ENCODE measurements at regions not wholly inside any gene's neighbourhood (a gene's known extent, or its start where the extent isn't known, plus 50 kb on each side); places are given as distances from the start of the nearest gene placed in this dataset.
"Not testable (repeated sequence)": the region's sequence is repeated elsewhere in the genome, so short reads cannot be mapped to it uniquely, and the experiment has no call there.

DNA sequence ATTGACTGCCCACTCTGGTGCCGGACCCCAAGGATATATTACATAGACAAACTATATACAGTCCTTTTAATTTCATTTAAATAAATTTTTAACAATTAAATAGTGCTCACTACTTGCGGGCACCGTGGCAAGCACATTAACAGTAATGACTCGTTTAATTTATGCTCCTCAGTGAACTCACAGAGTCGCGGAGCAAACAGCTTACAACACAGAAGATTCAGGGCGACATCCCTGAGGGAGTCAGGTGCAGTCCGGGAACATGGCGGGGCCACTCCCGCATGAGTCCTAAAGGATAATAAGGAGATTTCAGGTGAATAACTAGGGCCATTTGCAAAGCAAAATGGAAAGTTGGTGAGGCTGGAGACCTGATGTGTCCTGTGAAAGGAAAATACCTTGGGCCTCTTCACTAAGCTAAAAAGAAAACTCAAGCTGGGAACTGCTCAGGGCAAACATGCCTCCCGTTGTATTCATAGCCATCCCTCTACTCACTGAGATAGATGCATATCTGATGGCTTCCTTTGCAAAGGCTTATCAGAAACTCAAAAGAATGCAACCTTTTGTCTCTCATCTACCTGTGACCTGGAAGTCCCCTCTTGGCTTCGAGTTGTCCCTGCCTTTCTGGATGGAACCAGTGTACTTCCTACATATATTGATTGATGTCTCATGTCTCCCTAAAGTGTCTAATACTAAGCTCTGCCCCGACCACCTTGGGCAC, 125.6 kb downstream of the KLF6 start:
- Histone ChIP-seq H3K9me3 (replicated peaks) (no peaks in the 10 kb centered on the region), H3K36me3 (no peaks in the 10 kb centered on the region), H3K27ac (no peak overlapping the region), H3K27me3 (no peaks in the 10 kb centered on the region), H3K4me3 (no peak overlapping the region), H3K4me1 (no peaks in the 10 kb centered on the region)
- DNase-seq, result no peak

DNA sequence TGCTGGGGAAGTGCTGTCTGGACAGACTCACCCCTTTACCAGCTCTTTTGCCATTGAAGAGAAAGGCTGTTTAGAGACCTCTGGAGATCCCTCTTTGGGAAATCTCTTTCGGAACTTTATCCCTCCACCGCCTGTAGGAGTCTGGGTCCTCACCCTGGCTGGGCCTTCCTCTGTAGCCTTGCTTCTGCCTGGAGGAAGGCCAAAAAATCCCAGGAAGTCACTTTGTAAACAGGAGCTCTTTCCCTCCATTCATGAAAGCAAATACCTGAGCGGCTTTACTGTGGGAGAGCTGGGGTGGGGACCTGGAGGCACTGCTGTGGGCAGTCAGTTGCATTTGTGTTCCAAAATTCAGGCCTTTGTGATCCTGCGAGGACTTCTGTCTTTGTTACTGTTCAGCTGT, 126.2 kb downstream of the KLF6 start:
- no peaks in the 10 kb centered on the region for H3K27me3 ChIP-seq
- H3K9me3 ChIP-seq (replicated peaks), result no peaks in the 10 kb centered on the region
- no peaks in the 10 kb centered on the region for H3K4me1 ChIP-seq
- H3K27ac ChIP-seq, result no peak overlapping the region
- H3K4me3 ChIP-seq, result no peak overlapping the region
- no peak for DNase-seq
- H3K36me3 ChIP-seq, result no peaks in the 10 kb centered on the region

DNA sequence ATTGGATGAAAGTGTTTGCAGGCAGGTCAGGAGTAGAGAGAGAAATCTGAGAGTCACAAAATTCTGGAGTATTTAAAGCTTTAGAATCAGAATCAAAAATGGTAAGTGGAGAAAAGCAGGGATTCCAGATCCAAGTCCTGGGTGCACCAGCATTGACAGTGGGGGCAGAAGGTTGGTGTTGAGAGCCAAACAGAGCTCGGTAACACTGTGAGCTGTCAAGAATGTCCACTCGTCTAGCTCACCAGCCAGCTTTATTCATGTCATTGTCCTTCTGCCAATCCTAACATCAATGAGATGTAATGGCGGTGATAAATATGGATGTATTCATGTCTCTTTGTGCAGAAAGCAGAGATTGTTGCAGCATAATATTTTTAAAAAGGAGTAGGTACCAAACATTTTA, 128.8 kb downstream of the KLF6 start:
- H3K4me1 ChIP-seq, result no peaks in the 10 kb centered on the region
- DNase-seq, result no peak
- H3K27ac ChIP-seq, result no peak overlapping the region
- no peaks in the 10 kb centered on the region for H3K36me3 ChIP-seq
- no peaks in the 10 kb centered on the region for H3K27me3 ChIP-seq
- H3K9me3 ChIP-seq (replicated peaks), result no peaks in the 10 kb centered on the region
- H3K4me3 ChIP-seq, result no peak overlapping the region

DNA sequence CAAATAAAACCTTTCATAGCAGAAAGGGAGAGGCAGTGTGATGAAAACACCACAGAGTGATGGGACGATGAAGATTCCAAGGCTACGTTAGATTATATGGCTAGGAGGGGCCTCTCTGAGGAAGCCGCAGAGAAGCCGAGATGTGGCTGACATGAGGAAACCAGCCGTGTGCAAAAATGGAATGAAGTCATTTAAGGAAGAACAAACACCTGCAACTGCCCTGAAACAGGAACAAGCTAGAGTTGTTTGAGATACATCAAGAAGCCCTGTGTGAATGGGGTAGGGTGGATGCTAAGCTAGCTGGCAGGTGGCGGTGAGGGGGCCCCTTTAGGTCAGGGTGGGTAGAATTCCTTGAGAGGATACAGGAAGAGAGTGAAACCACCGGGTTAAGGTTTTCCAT, 129.5 kb downstream of the KLF6 start:
- Histone ChIP-seq H3K27ac (no peak overlapping the region), H3K27me3 (no peaks in the 10 kb centered on the region), H3K4me3 (no peak overlapping the region), H3K4me1 (no peaks in the 10 kb centered on the region), H3K36me3 (no peaks in the 10 kb centered on the region), H3K9me3 (replicated peaks) (no peaks in the 10 kb centered on the region)
- no peak for DNase-seq

DNA sequence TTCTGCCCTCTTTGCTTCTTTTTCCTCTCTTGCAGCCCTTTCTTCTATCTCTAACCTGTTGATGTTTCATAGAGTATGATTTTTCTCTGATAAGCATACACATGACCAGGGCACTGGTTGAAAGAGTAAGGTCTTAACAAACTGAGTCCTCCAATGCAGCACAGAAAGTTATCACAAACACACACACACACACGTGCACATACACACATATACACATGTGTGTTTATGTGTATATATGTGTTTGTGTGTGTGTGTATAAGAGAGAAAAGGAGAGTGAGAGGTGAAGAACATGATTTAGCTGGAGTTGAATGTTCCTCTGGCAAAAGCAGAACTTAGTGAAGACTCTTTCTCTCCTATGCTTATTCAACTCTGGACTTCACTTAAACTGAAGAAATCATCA, 130.0 kb downstream of the KLF6 start:
- no peaks in the 10 kb centered on the region for H3K27me3 ChIP-seq
- H3K27ac ChIP-seq, result no peak overlapping the region
- H3K4me1 ChIP-seq, result no peaks in the 10 kb centered on the region
- no peaks in the 10 kb centered on the region for H3K9me3 ChIP-seq (replicated peaks)
- no peak overlapping the region for H3K4me3 ChIP-seq
- no peaks in the 10 kb centered on the region for H3K36me3 ChIP-seq
- no peak for DNase-seq

DNA sequence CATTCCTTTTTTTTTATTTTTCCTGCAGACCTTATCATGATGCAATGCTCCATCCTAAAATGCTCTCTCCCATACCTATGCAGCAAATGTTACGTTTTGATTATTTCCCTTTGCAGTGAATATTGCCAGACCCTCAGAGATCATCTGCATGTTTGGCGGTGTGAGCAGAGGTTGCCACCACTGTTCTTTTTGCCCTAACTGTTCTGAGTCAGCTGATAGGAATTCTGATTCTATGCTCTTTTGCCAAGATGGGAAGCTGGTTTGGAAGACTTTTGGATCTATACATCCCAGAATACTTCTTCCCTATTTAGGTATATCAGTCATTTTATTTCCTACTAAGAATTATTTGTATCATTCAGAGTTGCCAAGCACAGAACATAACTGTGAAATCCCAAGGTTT, 130.5 kb downstream of the KLF6 start:
- no peak overlapping the region for H3K27ac ChIP-seq
- H3K9me3 ChIP-seq (replicated peaks), result no peaks in the 10 kb centered on the region
- H3K4me1 ChIP-seq, result no peaks in the 10 kb centered on the region
- no peak for DNase-seq
- H3K27me3 ChIP-seq, result no peaks in the 10 kb centered on the region
- H3K4me3 ChIP-seq, result no peak overlapping the region
- H3K36me3 ChIP-seq, result no peaks in the 10 kb centered on the region

DNA sequence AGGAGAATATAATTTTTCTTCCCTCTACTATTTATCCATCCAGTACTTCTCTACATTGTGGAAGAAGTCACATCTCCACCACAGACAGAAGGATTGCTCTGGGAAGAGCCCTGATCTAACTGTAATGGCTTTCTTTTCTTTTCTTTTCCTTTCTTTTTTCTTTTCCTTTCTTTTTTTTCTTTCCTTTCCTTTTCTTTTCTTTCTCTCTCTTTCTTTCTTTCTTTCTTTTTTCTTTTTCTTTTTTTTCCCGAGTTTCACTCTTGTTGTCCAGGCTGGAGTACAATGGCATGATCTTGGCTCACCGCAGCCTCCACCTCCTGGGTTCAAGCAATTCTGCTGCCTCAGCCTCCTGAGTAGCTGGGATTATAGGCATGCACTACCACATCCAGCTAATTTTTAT, 131.7 kb downstream of the KLF6 start:
- H3K4me1 ChIP-seq; H3K36me3 ChIP-seq; H3K4me3 ChIP-seq; H3K27ac ChIP-seq; DNase-seq; H3K9me3 ChIP-seq (replicated peaks); H3K27me3 ChIP-seq: not testable (repeated sequence)

DNA sequence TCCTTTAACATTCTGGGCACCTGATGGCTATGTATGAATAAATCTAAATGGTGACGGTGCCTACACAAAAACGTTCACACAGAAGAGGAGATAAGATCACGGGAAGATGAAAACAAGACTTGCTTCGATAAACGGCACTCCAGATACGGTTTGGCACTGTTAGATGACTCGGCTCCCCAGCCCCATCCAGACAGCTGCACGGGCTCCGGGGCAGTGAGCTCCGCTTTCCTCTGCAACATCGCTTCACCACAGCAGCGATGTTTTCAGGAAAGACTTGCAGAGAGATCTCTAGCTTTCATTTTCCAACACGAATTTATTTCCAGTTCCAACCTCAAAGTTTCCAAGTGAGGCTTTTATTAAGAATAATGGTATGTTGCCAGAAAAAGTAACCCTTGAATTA, 132.1 kb downstream of the KLF6 start:
- no peaks in the 10 kb centered on the region for H3K9me3 ChIP-seq (replicated peaks)
- H3K27me3 ChIP-seq, result no peaks in the 10 kb centered on the region
- H3K27ac ChIP-seq, result no peak overlapping the region
- DNase-seq, result peak in 1 of 2 experiments; percentile 3
- H3K4me1 ChIP-seq, result no peaks in the 10 kb centered on the region
- H3K36me3 ChIP-seq, result no peaks in the 10 kb centered on the region
- no peak overlapping the region for H3K4me3 ChIP-seq

DNA sequence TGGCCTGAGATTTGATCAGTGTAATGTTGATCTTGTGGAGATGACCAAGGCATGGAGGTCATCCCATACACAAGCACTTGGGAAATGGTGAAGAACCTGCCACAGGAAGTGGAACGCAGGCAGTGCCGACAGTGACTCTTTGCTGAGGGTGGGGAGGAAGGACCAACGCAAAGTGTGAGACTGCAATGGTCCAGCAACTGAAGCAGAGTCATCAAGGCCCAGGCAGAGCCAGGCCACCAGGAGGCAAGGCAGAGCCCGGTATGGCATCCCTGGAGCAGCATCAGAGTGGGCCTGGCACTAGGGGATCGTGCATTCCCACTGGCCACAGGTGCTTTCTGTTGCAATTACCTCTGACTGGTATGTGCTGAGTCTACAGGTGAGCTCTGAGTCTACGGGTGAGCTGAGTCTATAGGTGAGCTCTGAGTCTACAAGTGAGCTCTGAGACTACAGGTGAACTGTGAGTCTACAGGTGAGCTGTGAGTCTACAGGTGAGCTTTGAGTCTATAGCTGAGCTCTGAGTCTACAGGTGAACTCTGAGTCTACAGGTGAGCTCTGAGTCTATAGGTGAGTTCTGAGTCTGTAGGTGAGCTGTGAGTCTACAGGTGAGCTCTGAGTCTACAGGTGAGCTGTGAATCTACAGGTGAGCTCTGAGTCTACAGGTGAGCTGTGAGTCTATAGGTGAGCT, 132.9 kb downstream of the KLF6 start:
- no peak for DNase-seq
- Histone ChIP-seq H3K27me3 (no peaks in the 10 kb centered on the region), H3K4me3 (no peak overlapping the region), H3K9me3 (replicated peaks) (no peaks in the 10 kb centered on the region), H3K4me1 (no peaks in the 10 kb centered on the region), H3K27ac (no peak overlapping the region), H3K36me3 (no peaks in the 10 kb centered on the region)

DNA sequence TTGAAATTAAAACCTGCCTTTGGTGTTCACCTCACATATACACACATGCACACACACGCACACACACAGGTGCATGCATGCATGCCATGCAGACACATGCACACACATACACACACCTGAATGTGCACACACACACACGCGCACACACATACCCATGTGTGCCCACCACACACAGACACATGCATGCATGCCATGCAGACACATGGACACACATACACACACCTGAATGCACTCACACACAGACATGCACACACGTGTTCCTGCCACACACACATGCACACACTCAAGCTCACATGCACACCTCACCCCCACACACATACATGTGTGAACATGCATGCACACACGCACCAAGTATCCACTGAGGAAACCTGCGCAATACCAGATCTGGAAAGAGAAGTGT, 136.4 kb downstream of the KLF6 start:
- Histone ChIP-seq H3K4me1 (no peaks in the 10 kb centered on the region), H3K27me3 (no peaks in the 10 kb centered on the region), H3K9me3 (replicated peaks) (no peaks in the 10 kb centered on the region)

DNA sequence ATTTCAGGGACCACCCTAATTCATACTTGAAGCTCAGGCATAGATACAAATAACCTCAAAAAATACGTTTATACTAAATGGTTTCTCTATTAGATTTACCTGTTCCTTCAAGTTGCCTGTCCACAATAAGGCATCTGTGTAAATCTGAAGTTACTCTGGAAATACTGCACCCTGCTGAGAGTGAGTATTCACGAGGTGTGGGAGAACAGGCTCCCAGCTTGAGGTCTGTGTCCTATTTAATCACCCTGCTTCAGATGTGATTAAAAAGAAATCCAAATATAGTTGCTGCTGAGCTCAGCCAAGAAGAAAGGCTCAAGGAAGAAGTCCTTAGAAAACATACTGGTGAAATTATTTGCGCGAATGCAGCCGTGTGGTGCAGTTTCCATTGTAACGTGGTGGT, 136.8 kb downstream of the KLF6 start:
- H3K9me3 ChIP-seq (replicated peaks), result no peaks in the 10 kb centered on the region
- no peak for DNase-seq

More for the DNA sequence above, 136.4 kb downstream of the KLF6 start:
- Histone ChIP-seq H3K27ac (no peak overlapping the region), H3K36me3 (no peaks in the 10 kb centered on the region), H3K4me3 (no peak overlapping the region)
- DNase-seq, result no peak

DNA sequence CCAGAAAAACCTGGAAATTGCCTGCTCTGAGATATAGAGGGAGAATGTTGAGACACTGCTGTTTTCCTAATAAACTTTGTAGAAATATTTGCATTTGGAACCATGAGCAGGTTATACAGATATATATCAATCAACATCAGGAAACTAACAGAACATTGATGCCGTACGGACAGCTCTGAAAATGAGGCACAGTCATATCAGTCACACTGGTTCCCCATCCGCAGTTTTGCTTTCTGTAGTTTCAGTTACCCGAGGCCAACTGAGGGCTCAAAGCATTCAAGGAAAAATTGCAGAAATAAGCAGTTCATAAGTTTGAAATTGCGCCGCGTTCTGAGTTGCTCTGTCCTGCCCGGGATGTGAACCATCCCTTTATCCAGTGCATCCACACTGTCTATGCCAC, 137.9 kb downstream of the KLF6 start:
- Histone ChIP-seq H3K36me3 (no peaks in the 10 kb centered on the region), H3K9me3 (replicated peaks) (no peaks in the 10 kb centered on the region), H3K27ac (no peak overlapping the region), H3K4me3 (no peak overlapping the region), H3K27me3 (no peaks in the 10 kb centered on the region), H3K4me1 (no peaks in the 10 kb centered on the region)
- no peak for DNase-seq

More for the DNA sequence above, 136.8 kb downstream of the KLF6 start:
- Histone ChIP-seq H3K36me3 (no peaks in the 10 kb centered on the region), H3K4me1 (no peaks in the 10 kb centered on the region), H3K27me3 (no peaks in the 10 kb centered on the region), H3K27ac (no peak overlapping the region), H3K4me3 (no peak overlapping the region)

DNA sequence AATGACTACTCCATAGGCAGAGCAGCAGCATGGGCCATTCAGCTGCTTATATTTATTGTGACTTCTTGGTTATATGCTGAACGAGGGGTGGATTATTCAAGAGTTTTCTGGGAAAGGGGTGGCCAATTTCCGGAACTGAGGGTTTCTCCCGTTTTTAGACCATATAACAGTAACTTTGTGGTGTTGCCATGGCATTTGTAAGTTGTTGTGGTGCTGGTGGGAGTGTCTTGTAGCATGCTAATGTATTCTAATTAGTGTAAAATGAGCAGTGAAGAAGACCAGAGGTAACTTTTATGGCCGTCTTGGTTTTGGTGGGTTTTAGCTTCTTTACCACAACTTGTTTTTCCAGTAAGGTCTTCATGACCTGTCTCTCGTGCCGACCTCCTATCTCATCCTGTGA, 139.6 kb downstream of the KLF6 start:
- no peaks in the 10 kb centered on the region for H3K9me3 ChIP-seq (replicated peaks)
- no peaks in the 10 kb centered on the region for H3K36me3 ChIP-seq
- H3K27me3 ChIP-seq, result no peaks in the 10 kb centered on the region
- no peak for DNase-seq
- H3K27ac ChIP-seq, result no peak overlapping the region
- H3K4me3 ChIP-seq, result no peak overlapping the region
- no peaks in the 10 kb centered on the region for H3K4me1 ChIP-seq

DNA sequence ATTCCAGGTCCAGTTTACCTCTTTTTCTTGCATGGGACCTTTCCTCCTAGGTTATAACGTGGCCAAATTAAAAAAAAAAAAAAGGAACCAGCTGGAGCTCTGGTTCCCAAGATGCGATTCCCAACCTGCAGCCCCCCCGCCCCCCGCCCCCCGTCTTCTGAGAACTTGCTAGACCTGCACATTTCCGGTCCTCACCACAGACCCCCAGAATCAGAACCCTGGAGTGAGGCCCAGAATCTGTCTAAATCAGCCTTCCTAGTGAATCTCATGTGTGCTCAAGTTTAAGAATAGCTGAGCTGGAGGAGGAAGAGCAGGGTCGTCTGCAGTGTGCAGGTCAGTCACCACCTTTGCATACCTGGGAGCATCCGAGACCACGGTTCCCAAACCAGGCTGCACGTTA, 144.2 kb downstream of the KLF6 start:
- Histone ChIP-seq H3K36me3 (no peaks in the 10 kb centered on the region), H3K4me1 (no peaks in the 10 kb centered on the region), H3K9me3 (replicated peaks) (no peaks in the 10 kb centered on the region), H3K27me3 (no peaks in the 10 kb centered on the region), H3K4me3 (no peak overlapping the region), H3K27ac (no peak overlapping the region)
- DNase-seq, result no peak

DNA sequence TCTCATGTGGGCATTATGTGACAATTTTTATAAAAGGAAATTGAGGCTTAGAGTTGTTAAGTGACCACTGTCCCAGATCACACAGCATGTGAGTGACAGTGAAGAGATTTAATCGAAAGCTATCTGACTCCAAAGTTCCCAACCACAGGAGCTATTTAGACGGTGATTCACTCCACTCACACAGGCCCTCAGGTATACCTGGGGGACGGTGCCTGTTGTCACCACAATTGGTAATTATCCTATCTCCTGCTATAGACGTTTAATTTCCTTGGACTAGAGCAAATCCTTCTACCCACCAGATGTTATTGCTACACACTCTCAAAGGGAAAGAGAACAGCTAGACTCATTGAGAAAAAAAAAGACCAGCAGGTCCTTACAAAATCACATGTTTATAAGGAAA, 145.5 kb downstream of the KLF6 start:
- H3K36me3 ChIP-seq, result no peaks in the 10 kb centered on the region
- H3K4me1 ChIP-seq, result no peaks in the 10 kb centered on the region
- H3K4me3 ChIP-seq, result no peak overlapping the region
- no peak for DNase-seq
- H3K9me3 ChIP-seq (replicated peaks), result no peaks in the 10 kb centered on the region
- no peaks in the 10 kb centered on the region for H3K27me3 ChIP-seq
- H3K27ac ChIP-seq, result no peak overlapping the region

All from SJCRH30 (cell line).